ENCODE measurements at regions not wholly inside any gene's neighbourhood (a gene's known extent, or its start where the extent isn't known, plus 50 kb on each side); places are given as distances from the start of the nearest gene placed in this dataset.
"Not testable (repeated sequence)": the region's sequence is repeated elsewhere in the genome, so short reads cannot be mapped to it uniquely, and the experiment has no call there.

GRCh38 chr6:148629592-148630465 lies 117.0 kb upstream of the UST start:
- ChIA-PET CTCF (no interaction called here), POLR2A (no interaction called here)
- TF ChIP-seq EP300 (IDR thresholded peaks at IDR 0.05): no peak
- Histone ChIP-seq H3K4me3 (no peak overlapping the region), H3K4me2 (no peak overlapping the region), H3K4me1 (no peaks in the 10 kb centered on the region), H3K27ac (no peak overlapping the region), H3K9me3 (no peaks in the 10 kb centered on the region)
- no peak for DNase-seq (ENCODE audit: low read depth in 1 of 2, low spot score in 1 of 2)
- no peak for ATAC-seq
- no peak for FAIRE-seq
- WGBS (ENCODE audit: missing lambda C conversion rate): 26% methylated on average over 3 of the region's 3 CpGs

GRCh38 chr6:148635070-148635743 lies 111.6 kb upstream of the UST start:
- Histone ChIP-seq H3K27ac (no peak overlapping the region), H3K4me2 (no peak overlapping the region), H3K9me3 (no peaks in the 10 kb centered on the region), H3K4me1 (no peaks in the 10 kb centered on the region), H3K4me3 (no peak overlapping the region)
- TF ChIP-seq NFE2L2 (conservative IDR thresholded peaks at IDR 0.05; ENCODE audit: low read length) (no peak), FOXS1 (CRISPR knock-in tag; IDR thresholded peaks at IDR 0.05) (no peak), POLR2A (IDR thresholded peaks at IDR 0.05; ENCODE audit: low read length) (no peak), NPAS2 (CRISPR knock-in tag; IDR thresholded peaks at IDR 0.05; ENCODE audit: borderline replicate concordance) (no peak), BCL3 (IDR thresholded peaks at IDR 0.05) (no peak), KDM1A (IDR thresholded peaks at IDR 0.05; ENCODE audit: low read depth) (no peak)
- no peak for DNase-seq (ENCODE audit: low read depth in 1 of 2, low spot score in 1 of 2)
- WGBS (ENCODE audit: missing lambda C conversion rate): 50% methylated on average over 1 of the region's 1 CpG
- ChIA-PET POLR2A (no interaction called here), CTCF (interaction anchor here (0.6 kb wide), 1 partner anchor 17 kb away, joined by 3 read pairs; no protein-coding TSS in a partner anchor)
- ATAC-seq: no peak
- no peak for FAIRE-seq

GRCh38 chr6:148641836-148642235 lies 105.0 kb upstream of the UST start:
- H3K27ac ChIP-seq; CTCF ChIA-PET; H3K4me1 ChIP-seq; ATAC-seq; H3K4me2 ChIP-seq; H3K9me3 ChIP-seq; H3K4me3 ChIP-seq; FAIRE-seq; DNase-seq (ENCODE audit: low read depth in 1 of 2, low spot score in 1 of 2); POLR2A ChIA-PET: not testable (repeated sequence)
- WGBS (ENCODE audit: missing lambda C conversion rate): 66% methylated on average over 3 of the region's 8 CpGs

- H3K4me1 ChIP-seq; H3K4me3 ChIP-seq; POLR2A ChIA-PET; FAIRE-seq; CTCF ChIA-PET; H3K27ac ChIP-seq; H3K4me2 ChIP-seq; DNase-seq (ENCODE audit: low read depth in 1 of 2, low spot score in 1 of 2); H3K9me3 ChIP-seq; ATAC-seq: not testable (repeated sequence)
- 44% methylated on average over 4 of the region's 5 CpGs for whole genome bisulfite sequencing (ENCODE audit: missing lambda C conversion rate)
Measured at GRCh38 chr6:148643208-148643607, 103.6 kb upstream of the UST start.

GRCh38 chr6:148645049-148645448 lies 101.8 kb upstream of the UST start:
- H3K4me1 ChIP-seq; POLR2A ChIA-PET; DNase-seq (ENCODE audit: low read depth in 1 of 2, low spot score in 1 of 2); FAIRE-seq; H3K4me3 ChIP-seq; H3K4me2 ChIP-seq; H3K27ac ChIP-seq; H3K9me3 ChIP-seq; ATAC-seq: not testable (repeated sequence)
- WGBS (ENCODE audit: missing lambda C conversion rate): 24% methylated on average over 7 of the region's 7 CpGs
- CTCF ChIA-PET: interaction anchor here (1.1 kb wide), 1 partner anchor 25 kb away, joined by 3 read pairs; no protein-coding TSS in a partner anchor

GRCh38 chr6:148648754-148649453 lies 97.9 kb upstream of the UST start:
- ATAC-seq (no peak), DNase-seq (ENCODE audit: low read depth in 1 of 2, low spot score in 1 of 2) (no peak), FAIRE-seq (no peak)
- Histone ChIP-seq H3K9me3 (peaks cover 9% of the 10 kb centered on the region; the same call in 1 of the 3 replicates), H3K27ac (no peak overlapping the region), H3K4me1 (no peaks in the 10 kb centered on the region), H3K4me3 (no peak overlapping the region), H3K4me2 (no peak overlapping the region)
- CTCF ChIA-PET: interaction anchor here (0.8 kb wide), 1 partner anchor 71 kb away, joined by 3 read pairs; no protein-coding TSS in a partner anchor
- POLR2A ChIA-PET: no interaction called here
- TF ChIP-seq HES2 (IDR thresholded peaks at IDR 0.05): no peak
- no peak for TF ChIP-seq CEBPB (IDR thresholded peaks at IDR 0.05)
- no peak for TF ChIP-seq ZNF302 (CRISPR knock-in tag; IDR thresholded peaks at IDR 0.05)
- TF ChIP-seq RCOR1 (IDR thresholded peaks at IDR 0.05; ENCODE audit: low read depth, low read length): no peak
- TF ChIP-seq JUN (IDR thresholded peaks at IDR 0.05): no peak
- no peak for TF ChIP-seq NPAS2 (CRISPR knock-in tag; IDR thresholded peaks at IDR 0.05; ENCODE audit: borderline replicate concordance)
- TF ChIP-seq SREBF2 (IDR thresholded peaks at IDR 0.05): no peak
- no peak for TF ChIP-seq PHF8 (IDR thresholded peaks at IDR 0.05; ENCODE audit: borderline replicate concordance, low read depth)
- no peak for TF ChIP-seq CBX8 (IDR thresholded peaks at IDR 0.05)
- WGBS (ENCODE audit: missing lambda C conversion rate): 7% methylated on average over 4 of the region's 4 CpGs

Measured in A549 (cell line).